Activated CD4-positive, alpha-beta T cell treated with anti-CD3 and anti-CD28 coated beads for 36 hours (primary cell): ENCODE measurements at regions not wholly inside any gene's neighbourhood (a gene's known extent, or its start where the extent isn't known, plus 50 kb on each side); places are given as distances from the start of the nearest gene placed in this dataset.

ENCODE experiments used
- ATAC-seq: fragments of 200-7000 bp; cut with Tn5 transposase; one replicate; pipeline ENCODE4 v1.10.0; 2021; ENCODE audit warnings: mild to moderate bottlenecking, moderate library complexity
- CTCF ChIA-PET: fragments of 350-600 bp; sonication (Branson Sonifier 250); formaldehyde crosslinking; loops from one replicate; lab custom pipeline; 2021; ENCODE audit warnings: antibody characterized with exemption; lab: Charles Lee
- POLR2A ChIA-PET: fragments of 350-600 bp; sonication (Branson Sonifier 250); formaldehyde crosslinking; loops from one replicate; lab custom pipeline; 2021; ENCODE audit warnings: antibody characterized with exemption, inconsistent platforms; lab: Charles Lee
- DNase-seq: peaks from one replicate; pipeline ENCODE4 v3.0.0-alpha.2; 2020
- H3K27ac Mint-ChIP-seq: one replicate; pipeline ENCODE4 v1.8.0; 2021; ENCODE audit warnings: mixed read lengths
- H3K27me3 Mint-ChIP-seq: one replicate; pipeline ENCODE4 v1.8.0; 2021; ENCODE audit warnings: mixed read lengths
- H3K36me3 Mint-ChIP-seq: one replicate; pipeline ENCODE4 v1.8.0; 2021; ENCODE audit warnings: low read depth, mixed read lengths
- H3K4me1 Mint-ChIP-seq: one replicate; pipeline ENCODE4 v1.8.0; 2021; ENCODE audit warnings: mixed read lengths
- H3K4me3 Mint-ChIP-seq: one replicate; pipeline ENCODE4 v1.8.0; 2021; ENCODE audit warnings: mild to moderate bottlenecking, moderate library complexity, mixed read lengths
- H3K9me3 Mint-ChIP-seq: one replicate; pipeline ENCODE4 v1.8.0; 2021; ENCODE audit warnings: low read depth, mixed read lengths
- intact Hi-C, 2 experiments: fragments of 100-400 bp; cut with DNase I in 1 of 2; cut with micrococcal nuclease in 1 of 2; formaldehyde crosslinking; loops; one replicate each; pipeline versions ENCODE4 v1.14.2 to v1.15.1; 2022 to 2024; cut with DNase I, micrococcal nuclease

DNA sequence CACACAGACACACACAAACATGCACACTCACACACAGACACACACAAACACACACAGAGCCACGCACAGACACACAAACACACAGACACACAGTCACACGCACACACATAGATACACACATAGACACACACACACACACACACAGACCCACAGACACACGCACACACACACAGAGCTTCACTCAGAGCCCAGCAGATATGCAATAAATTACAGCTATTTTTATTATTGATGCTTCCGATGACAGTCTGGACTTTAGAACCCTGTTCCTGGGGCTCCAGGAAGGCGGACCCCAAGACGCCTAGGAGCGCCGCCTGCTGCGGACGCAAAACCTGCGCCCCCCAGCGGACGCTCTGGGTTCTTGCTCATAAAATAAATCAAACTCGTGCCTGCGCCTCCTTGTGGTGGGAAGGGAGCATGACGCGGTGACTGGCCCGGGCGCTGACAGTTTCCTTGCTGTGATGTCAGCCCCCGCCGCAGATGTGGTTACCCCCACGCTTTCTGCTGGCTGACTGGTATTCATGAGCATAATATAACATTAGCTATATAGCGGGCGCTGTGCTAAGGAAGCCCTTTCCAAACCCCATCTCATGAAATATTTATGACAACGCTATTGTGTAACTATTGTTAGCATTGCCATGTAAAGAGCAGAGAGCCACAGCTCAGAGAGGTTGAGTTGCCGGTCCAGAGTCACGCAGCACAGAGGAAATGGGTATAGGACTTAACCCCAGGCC lies 64.4 kb upstream of the TM9SF2 start:
- DNase-seq: peak; percentile 98
- H3K9me3 Mint-ChIP-seq: no peaks in the 10 kb centered on the region
- peaks cover 60% of the 10 kb centered on the region for H3K4me1 Mint-ChIP-seq
- POLR2A ChIA-PET: interaction anchor here (0.6 to 1.1 kb wide), 8 partner anchors 24 to 236 kb away, joined by 3 to 6 read pairs (median 3); partner anchors contain the start of gene UBAC2
- H3K36me3 Mint-ChIP-seq: no peaks in the 10 kb centered on the region
- H3K27ac Mint-ChIP-seq: peak overlapping the region; percentile 45
- CTCF ChIA-PET: interaction anchor here (0.6 to 5.8 kb wide), 68 partner anchors 10 to 583 kb away, joined by 3 to 164 read pairs (median 4); partner anchors contain the start of gene GPR183
- ATAC-seq: peak; percentile 30
- H3K27me3 Mint-ChIP-seq: peaks cover 2% of the 10 kb centered on the region
- intact Hi-C loops: loop anchor here (1.0 to 10.0 kb wide), 8 partner anchors 50 to 412 kb away; no protein-coding TSS in a partner anchor
- H3K4me3 Mint-ChIP-seq: peak overlapping the region; percentile 0

DNA sequence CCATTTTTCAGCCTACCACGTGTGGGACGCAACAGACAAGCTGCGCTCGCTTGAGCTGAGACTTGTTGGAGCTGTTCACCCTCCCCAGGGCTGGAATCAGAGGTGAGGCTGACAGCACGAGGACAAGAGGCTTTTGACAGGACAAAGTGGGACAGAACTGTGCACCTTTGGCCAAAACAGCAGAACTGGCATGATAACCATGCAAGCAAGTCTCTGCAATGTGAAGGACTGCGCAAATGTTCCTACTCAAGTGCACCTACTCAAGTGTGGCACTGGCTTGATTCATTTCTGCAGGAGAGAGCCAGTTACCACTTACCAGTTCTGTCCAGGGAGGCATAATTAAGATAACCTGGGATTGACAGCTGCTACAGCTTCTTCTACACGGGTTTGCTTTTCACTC lies 62.2 kb upstream of the TM9SF2 start:
- Mint-ChIP-seq H3K27ac (no peak overlapping the region), H3K27me3 (peaks cover 2% of the 10 kb centered on the region), H3K4me3 (no peak overlapping the region), H3K4me1 (peaks cover 38% of the 10 kb centered on the region), H3K9me3 (no peaks in the 10 kb centered on the region), H3K36me3 (no peaks in the 10 kb centered on the region)
- no peak for ATAC-seq
- DNase-seq: no peak
- intact Hi-C loops: loop anchor here in 1 of 2 experiments (5.0 to 10.0 kb wide), 2 partner anchors 108 to 414 kb away; no protein-coding TSS in a partner anchor
- CTCF ChIA-PET: interaction anchor here (0.6 to 2.9 kb wide), 10 partner anchors 28 to 858 kb away, joined by 3 to 19 read pairs (median 4); no protein-coding TSS in a partner anchor
- POLR2A ChIA-PET: no interaction called here

GRCh38 chr13:99439850-99440604 lies 61.2 kb upstream of the TM9SF2 start:
- intact Hi-C loops: loop anchor here (5.0 to 10.0 kb wide), 7 partner anchors 107 to 1072 kb away; partner anchors contain the start of gene ZIC5 (in 1 of the 2)
- CTCF ChIA-PET: interaction anchor here (0.6 to 4.8 kb wide), 19 partner anchors 9 to 514 kb away, joined by 3 to 32 read pairs (median 4); no protein-coding TSS in a partner anchor
- Mint-ChIP-seq H3K9me3 (no peaks in the 10 kb centered on the region), H3K36me3 (no peaks in the 10 kb centered on the region), H3K4me1 (peaks cover 30% of the 10 kb centered on the region), H3K27ac (no peak overlapping the region), H3K4me3 (no peak overlapping the region), H3K27me3 (peaks cover 2% of the 10 kb centered on the region)
- no peak for ATAC-seq
- no peak for DNase-seq
- POLR2A ChIA-PET: interaction anchor here (0.8 kb wide), 1 partner anchor 149 kb away, joined by 4 read pairs; no protein-coding TSS in a partner anchor

DNA sequence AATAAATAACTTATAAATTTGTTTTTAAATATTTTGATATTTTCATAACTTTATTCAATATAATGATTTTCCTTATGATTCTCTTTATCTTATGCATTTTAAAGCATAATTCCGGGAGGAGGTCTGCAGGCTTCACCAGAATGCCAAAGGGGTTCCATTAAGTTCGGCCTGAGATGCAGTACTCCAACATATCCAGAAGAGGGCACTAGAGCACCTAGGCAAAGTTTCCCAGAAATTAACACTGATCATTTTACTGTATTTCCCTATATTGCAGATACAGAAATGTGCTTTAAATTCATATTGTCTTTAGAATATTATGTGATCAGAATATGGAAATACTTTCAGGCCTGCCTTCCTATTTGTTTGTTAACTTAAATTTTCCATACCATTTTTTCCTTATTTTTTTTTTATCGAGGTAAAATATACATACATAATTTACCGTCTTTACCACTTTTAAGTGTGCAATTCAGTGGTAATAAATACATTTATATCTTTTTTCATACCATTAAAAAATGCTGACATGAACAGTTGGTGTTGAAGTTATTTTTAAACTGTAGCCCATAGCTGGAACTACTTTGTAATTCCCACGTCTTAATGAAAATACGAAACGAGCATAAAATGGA lies 58.9 kb upstream of the TM9SF2 start:
- ATAC-seq (peak; percentile 61), DNase-seq (peak; percentile 61)
- intact Hi-C loops: loop anchor here (1.0 to 10.0 kb wide), 11 partner anchors 63 to 1070 kb away; partner anchors contain the start of genes CLYBL (in 1 of the 2) and ZIC5 (in 1 of the 2)
- Mint-ChIP-seq H3K4me1 (peaks cover 9% of the 10 kb centered on the region), H3K9me3 (no peaks in the 10 kb centered on the region), H3K27me3 (peaks cover 2% of the 10 kb centered on the region), H3K36me3 (no peaks in the 10 kb centered on the region), H3K4me3 (no peak overlapping the region), H3K27ac (no peak overlapping the region)
- CTCF ChIA-PET: interaction anchor here (0.7 to 4.8 kb wide), 12 partner anchors 22 to 246 kb away, joined by 3 to 32 read pairs (median 4); no protein-coding TSS in a partner anchor
- POLR2A ChIA-PET: no interaction called here

GRCh38 chr13:99446242-99446641 lies 55.0 kb upstream of the TM9SF2 start:
- ATAC-seq (no peak), DNase-seq (no peak)

GRCh38 chr13:99448546-99448945 lies 52.7 kb upstream of the TM9SF2 start:
- H3K4me1 Mint-ChIP-seq: peaks cover 19% of the 10 kb centered on the region
- DNase-seq: no peak
- no peaks in the 10 kb centered on the region for H3K27me3 Mint-ChIP-seq
- intact Hi-C loops: loop anchor here (2.0 to 10.0 kb wide), 3 partner anchors 16 to 786 kb away; partner anchors contain the start of gene ZIC5 (in 1 of the 2)
- no peaks in the 10 kb centered on the region for H3K9me3 Mint-ChIP-seq
- H3K4me3 Mint-ChIP-seq: no peak overlapping the region
- ChIA-PET CTCF (interaction anchor here (1.0 to 3.2 kb wide), 10 partner anchors 8 to 272 kb away, joined by 3 to 11 read pairs (median 6); no protein-coding TSS in a partner anchor), POLR2A (no interaction called here)
- peak; percentile 63 for ATAC-seq
- no peak overlapping the region for H3K27ac Mint-ChIP-seq
- no peaks in the 10 kb centered on the region for H3K36me3 Mint-ChIP-seq

More at GRCh38 chr13:99446242-99446641, 55.0 kb upstream of the TM9SF2 start:
- H3K27ac Mint-ChIP-seq: no peak overlapping the region
- H3K4me1 Mint-ChIP-seq: peaks cover 6% of the 10 kb centered on the region
- H3K9me3 Mint-ChIP-seq: no peaks in the 10 kb centered on the region
- ChIA-PET CTCF (interaction anchor here (0.5 to 1.3 kb wide), 4 partner anchors 9 to 211 kb away, joined by 3 to 11 read pairs (median 3); no protein-coding TSS in a partner anchor), POLR2A (no interaction called here)
- H3K4me3 Mint-ChIP-seq: no peak overlapping the region
- intact Hi-C loops: loop anchor here in 1 of 2 experiments (10.0 kb wide), 2 partner anchors 529 to 789 kb away; partner anchors contain the start of gene ZIC5
- H3K27me3 Mint-ChIP-seq: no peaks in the 10 kb centered on the region
- no peaks in the 10 kb centered on the region for H3K36me3 Mint-ChIP-seq

DNA sequence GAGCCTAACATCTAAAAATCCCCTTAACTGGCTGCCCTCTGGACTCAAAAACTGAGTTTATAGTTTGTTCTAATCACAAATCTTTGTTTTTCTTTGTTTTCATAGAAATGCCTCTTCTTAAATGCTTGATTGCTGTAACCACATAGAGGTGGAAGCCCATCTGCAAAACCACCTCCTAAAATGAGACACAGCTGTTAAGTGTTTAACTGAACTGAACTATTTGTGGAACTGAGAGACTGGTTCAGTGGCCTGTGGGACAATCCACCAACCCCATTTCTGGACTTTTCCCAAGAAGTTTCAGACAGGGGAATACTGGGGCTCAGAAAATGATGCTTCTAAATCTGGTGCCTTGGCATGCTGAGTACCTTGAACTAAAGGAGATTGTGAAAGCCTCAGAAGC lies 50.9 kb upstream of the TM9SF2 start:
- H3K27ac Mint-ChIP-seq: no peak overlapping the region
- DNase-seq: no peak
- no peaks in the 10 kb centered on the region for H3K27me3 Mint-ChIP-seq
- intact Hi-C loops: no loop called here
- no peak for ATAC-seq
- peaks cover 8% of the 10 kb centered on the region for H3K9me3 Mint-ChIP-seq
- peaks cover 19% of the 10 kb centered on the region for H3K4me1 Mint-ChIP-seq
- H3K36me3 Mint-ChIP-seq: no peaks in the 10 kb centered on the region
- no peak overlapping the region for H3K4me3 Mint-ChIP-seq
- ChIA-PET CTCF (interaction anchor here (1.0 to 3.2 kb wide), 5 partner anchors 13 to 63 kb away, joined by 3 to 8 read pairs (median 6); no protein-coding TSS in a partner anchor), POLR2A (no interaction called here)
